IMR-90 (cell line): ENCODE measurements at regions not wholly inside any gene's neighbourhood (a gene's known extent, or its start where the extent isn't known, plus 50 kb on each side); places are given as distances from the start of the nearest gene placed in this dataset.

Experiments
- ATAC-seq: fragments of 200-7000 bp; cut with Tn5 transposase; 2 replicates; pipeline ENCODE4 v1.9.1; 2020; ENCODE audit warnings: low read depth, mild to moderate bottlenecking, moderate library complexity
- BruUV-seq: library from RNA; stranded (reverse); fragments of 400-500 nt; replicated peaks from 2 replicates; lab custom pipeline; 2021; lab: Mats Ljungman, UMichigan
- CTCF ChIA-PET: fragments of 300-600 bp; formaldehyde crosslinking; extraction: SDS; loops from one replicate; lab custom pipeline; 2021; ENCODE audit warnings: antibody characterized with exemption; lab: Yijun Ruan, JAX
- POLR2A ChIA-PET: fragments of 300-600 bp; sonication (Branson Sonifier 250); formaldehyde crosslinking; loops from one replicate; lab custom pipeline; 2022; ENCODE audit warnings: antibody characterized with exemption; ENCODE audit not compliant: unreplicated experiment; lab: Charles Lee
- DNase-seq: peaks from one replicate; pipeline ENCODE4 v3.0.0; 2013
- H2AFZ ChIP-seq: replicated peaks from 2 replicates; pipeline ENCODE3; 2013; ENCODE audit warnings: low read length, mild to moderate bottlenecking; ENCODE audit not compliant: poor library complexity
- H2AK5ac ChIP-seq: 2 replicates; pipeline ENCODE4 v1.6.1; 2013; ENCODE audit warnings: low read depth, low read length, inconsistent platforms
- H2AK9ac ChIP-seq: replicated peaks from 2 replicates; pipeline ENCODE3; 2013; ENCODE audit warnings: mild to moderate bottlenecking, low read depth, low read length, moderate library complexity; ENCODE audit not compliant: poor library complexity
- H2BK120ac ChIP-seq: 2 replicates; pipeline ENCODE4 v1.6.1; 2013; ENCODE audit warnings: low read depth, low read length, inconsistent platforms
- H2BK15ac ChIP-seq: 3 replicates; pipeline ENCODE4 v1.6.1; 2013; ENCODE audit warnings: low read depth, low read length, inconsistent platforms
- H2BK20ac ChIP-seq: 2 replicates; pipeline ENCODE4 v1.6.1; 2013; ENCODE audit warnings: low read depth, mild to moderate bottlenecking, inconsistent platforms, low read length, moderate library complexity
- H2BK5ac ChIP-seq: 2 replicates; pipeline ENCODE4 v1.6.1; 2013; ENCODE audit warnings: mild to moderate bottlenecking, low read depth, low read length, inconsistent platforms; ENCODE audit not compliant: poor library complexity, severe bottlenecking
- H3K14ac ChIP-seq: replicated peaks from 2 replicates; pipeline ENCODE4 v1.6.1; 2013; ENCODE audit warnings: low read depth, low read length, inconsistent platforms
- H3K18ac ChIP-seq: 2 replicates; pipeline ENCODE4 v1.6.1; 2013; ENCODE audit warnings: low read depth, low read length, control low read depth
- H3K23ac ChIP-seq: 2 replicates; pipeline ENCODE4 v1.6.1; 2013; ENCODE audit warnings: low read depth, low read length, inconsistent platforms
- H3K27ac ChIP-seq: 2 replicates; pipeline ENCODE4 v1.5.1; 2013; ENCODE audit warnings: mild to moderate bottlenecking, control low read depth, low read length; ENCODE audit not compliant: insufficient read depth
- H3K27me3 ChIP-seq: 2 replicates; pipeline ENCODE4 v1.6.1; 2013; ENCODE audit warnings: low read length; ENCODE audit not compliant: control insufficient read depth, insufficient read depth
- H3K36me3 ChIP-seq: 2 replicates; pipeline ENCODE4 v1.6.1; 2013; ENCODE audit warnings: low read length, mixed read lengths; ENCODE audit not compliant: control insufficient read depth, insufficient read depth
- H3K4ac ChIP-seq: 2 replicates; pipeline ENCODE4 v1.6.1; 2013; ENCODE audit warnings: low read depth, low read length, inconsistent platforms
- H3K4me1 ChIP-seq: 2 replicates; pipeline ENCODE4 v1.6.1; 2013; ENCODE audit warnings: low read length, mixed read lengths; ENCODE audit not compliant: control insufficient read depth, insufficient read depth
- H3K4me2 ChIP-seq: 2 replicates; pipeline ENCODE4 v1.6.1; 2013; ENCODE audit warnings: low read depth, mild to moderate bottlenecking, control low read depth, low read length, moderate library complexity
- H3K4me3 ChIP-seq: 2 replicates; pipeline ENCODE4 v1.5.1; 2013; ENCODE audit warnings: low read depth, mild to moderate bottlenecking, control low read depth, low read length, moderate library complexity; ENCODE audit not compliant: insufficient read depth
- H3K56ac ChIP-seq: 2 replicates; pipeline ENCODE4 v1.6.1; 2013; ENCODE audit warnings: low read length, inconsistent platforms; ENCODE audit not compliant: insufficient read depth; ENCODE audit errors: extremely low read depth
- H3K79me1 ChIP-seq, 2 experiments: 2 replicates each; pipeline ENCODE4 v1.6.1; 2013; ENCODE audit warnings: low read length in 2 of 2, inconsistent platforms in 1 of 2, low read depth in 1 of 2
- H3K9ac ChIP-seq: 2 replicates; pipeline ENCODE4 v1.6.1; 2013; ENCODE audit warnings: low read depth, low read length, control low read depth
- H3K9me1 ChIP-seq: 2 replicates; pipeline ENCODE4 v1.6.1; 2013; ENCODE audit warnings: low read length, inconsistent platforms; ENCODE audit not compliant: insufficient read depth
- H3K9me3 ChIP-seq: 2 replicates; pipeline ENCODE4 v1.6.1; 2013; ENCODE audit warnings: low read length; ENCODE audit not compliant: control insufficient read depth, insufficient read depth
- H4K20me1 ChIP-seq: 2 replicates; pipeline ENCODE4 v1.6.1; 2013; ENCODE audit warnings: low read length, inconsistent platforms; ENCODE audit not compliant: insufficient read depth
- H4K5ac ChIP-seq: 2 replicates; pipeline ENCODE4 v1.6.1; 2013; ENCODE audit warnings: mild to moderate bottlenecking, low read depth, low read length, control low read depth
- H4K8ac ChIP-seq, 2 experiments: 2 replicates each; pipeline ENCODE4 v1.6.1; 2013; ENCODE audit warnings: low read depth in 2 of 2, low read length in 2 of 2, control low read depth in 1 of 2, inconsistent platforms in 1 of 2
- H4K91ac ChIP-seq: 2 replicates; pipeline ENCODE4 v1.6.1; 2013; ENCODE audit warnings: low read depth, low read length, inconsistent platforms; ENCODE audit not compliant: insufficient read depth
- BHLHE40 ChIP-seq: fragments of 150-350 bp; IDR thresholded peaks from 2 replicates; pipeline ENCODE4 v1.6.1; 2016; ENCODE audit warnings: mild to moderate bottlenecking, low read depth, low read length
- CHD1 ChIP-seq: IDR thresholded peaks from 2 replicates; pipeline ENCODE4 v1.6.1; 2012; ENCODE audit warnings: low read depth, low read length, improper control_type of control experiment
- ELK1 ChIP-seq: fragments of 150-350 bp; IDR thresholded peaks from 2 replicates; pipeline ENCODE4 v1.6.1; 2016; ENCODE audit warnings: low read depth, mild to moderate bottlenecking, low read length, moderate library complexity, borderline replicate concordance
- FOS ChIP-seq: fragments of 150-350 bp; IDR thresholded peaks from 2 replicates; pipeline ENCODE4 v1.6.1; 2016; ENCODE audit warnings: low read depth, low read length
- MAFK ChIP-seq: IDR thresholded peaks from 2 replicates; pipeline ENCODE4 v1.6.1; 2012; ENCODE audit warnings: low read depth, low read length, improper control_type of control experiment
- MAZ ChIP-seq: IDR thresholded peaks from 2 replicates; pipeline ENCODE4 v1.6.1; 2012; ENCODE audit warnings: low read depth, mild to moderate bottlenecking, low read length, improper control_type of control experiment, moderate library complexity, borderline replicate concordance
- MXI1 ChIP-seq: IDR thresholded peaks from 2 replicates; pipeline ENCODE4 v1.6.1; 2012; ENCODE audit warnings: low read depth, mild to moderate bottlenecking, low read length, moderate library complexity, borderline replicate concordance
- NFE2L2 ChIP-seq: fragments of 150-350 bp; IDR thresholded peaks from 2 replicates; pipeline ENCODE4 v1.6.1; 2016; ENCODE audit warnings: low read depth, mild to moderate bottlenecking, low read length
- POLR2A ChIP-seq: IDR thresholded peaks from 2 replicates; pipeline ENCODE4 v1.6.1; 2012; ENCODE audit warnings: mild to moderate bottlenecking, low read depth, low read length
- RCOR1 ChIP-seq: IDR thresholded peaks from 2 replicates; pipeline ENCODE4 v1.6.1; 2012; ENCODE audit warnings: mild to moderate bottlenecking, low read length, improper control_type of control experiment; ENCODE audit not compliant: insufficient replicate concordance
- SMC3 ChIP-seq: fragments of 150-350 bp; IDR thresholded peaks from 2 replicates; pipeline ENCODE4 v1.6.1; 2016; ENCODE audit warnings: low read depth, mild to moderate bottlenecking, antibody characterized with exemption, low read length, moderate library complexity
- WGBS, 2 experiments: methylation state at CpG; one replicate each; pipeline versions ENCODE4 v1.1.5 to v1.1.7; 2013; ENCODE audit warnings: missing lambda C conversion rate in 2 of 2; ENCODE audit not compliant: insufficient read length in 1 of 2; ENCODE audit errors: extremely low coverage in 2 of 2; 5-methylcytosine and 5-hydroxymethylcytosine counted together
- dilution Hi-C: fragments of 300-500 bp; cut with HindIII; formaldehyde crosslinking; loops from one replicate; pipeline ENCODE4 v1.14.3; 2018; ENCODE audit warnings: low sequenced_read_pairs; ENCODE audit not compliant: unreplicated experiment
- in situ Hi-C: fragments of 300-500 bp; cut with MboI; formaldehyde crosslinking; loops from 3 replicates; pipeline ENCODE4 v1.14.3; 2019; ENCODE audit warnings: low sequenced_read_pairs, inconsistent platforms, mixed read lengths
- intact Hi-C: fragments of 100-400 bp; cut with micrococcal nuclease; formaldehyde crosslinking; loops from 2 replicates; pipeline ENCODE4 v1.10.0; 2022
- TF ChIP-seq, protein P1 (sequence below): conservative IDR thresholded peaks from 2 replicates; pipeline ENCODE4 v1.5.1; 2012; ENCODE audit warnings: mild to moderate bottlenecking, low read depth, low read length, improper control_type of control experiment
- TF ChIP-seq, protein P2 (sequence below): fragments of 150-350 bp; IDR thresholded peaks from 2 replicates; pipeline ENCODE4 v1.6.1; 2017; ENCODE audit warnings: mild to moderate bottlenecking, antibody characterized with exemption, low read length, low read depth

DNA sequence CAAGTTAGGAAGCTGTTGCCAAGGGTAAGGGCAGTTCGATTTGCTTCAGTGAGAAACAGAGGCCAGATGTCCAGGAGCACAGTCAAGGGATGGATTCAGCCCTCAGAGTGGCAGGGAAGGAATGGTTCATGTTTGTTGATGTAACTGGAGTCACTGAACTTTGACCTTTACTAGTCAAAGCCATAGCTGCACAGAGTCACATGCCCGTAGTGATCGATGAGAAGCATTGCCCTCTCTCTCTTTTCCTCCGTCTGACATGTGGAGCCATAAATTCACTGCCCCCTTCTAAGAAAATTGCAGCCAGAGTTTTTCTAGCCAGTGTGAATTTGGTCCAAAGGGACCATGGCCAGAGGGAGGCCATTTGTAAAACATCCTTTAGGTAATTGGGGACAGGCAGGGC lies 124.1 kb upstream of the MTNR1B start:
- no peak overlapping the region for H3K27ac ChIP-seq
- no TSS peak for BruUV-seq
- no peaks in the 10 kb centered on the region for H3K4me1 ChIP-seq
- H2AK5ac ChIP-seq, result no peak overlapping the region
- no peak overlapping the region for H2BK5ac ChIP-seq
- DNase-seq (no peak), ATAC-seq (no peak)
- no peak overlapping the region for H3K18ac ChIP-seq
- no peak overlapping the region for H3K23ac ChIP-seq
- 57% methylated on average over 2 of the region's 4 CpGs; no CpG with 5 or more reads in 1 of the 2 experiments for WGBS, 2 experiments
- H4K91ac ChIP-seq, result no peak overlapping the region
- H3K27me3 ChIP-seq, result no peaks in the 10 kb centered on the region
- TF ChIP-seq POLR2A (no peak), MXI1 (no peak), CHD1 (no peak), FOS (no peak), NFE2L2 (no peak), ELK1 (no peak), MAZ (no peak), SMC3 (no peak), MAFK (no peak), BHLHE40 (no peak), RCOR1 (no peak)
- TF ChIP-seq, protein P1, sequence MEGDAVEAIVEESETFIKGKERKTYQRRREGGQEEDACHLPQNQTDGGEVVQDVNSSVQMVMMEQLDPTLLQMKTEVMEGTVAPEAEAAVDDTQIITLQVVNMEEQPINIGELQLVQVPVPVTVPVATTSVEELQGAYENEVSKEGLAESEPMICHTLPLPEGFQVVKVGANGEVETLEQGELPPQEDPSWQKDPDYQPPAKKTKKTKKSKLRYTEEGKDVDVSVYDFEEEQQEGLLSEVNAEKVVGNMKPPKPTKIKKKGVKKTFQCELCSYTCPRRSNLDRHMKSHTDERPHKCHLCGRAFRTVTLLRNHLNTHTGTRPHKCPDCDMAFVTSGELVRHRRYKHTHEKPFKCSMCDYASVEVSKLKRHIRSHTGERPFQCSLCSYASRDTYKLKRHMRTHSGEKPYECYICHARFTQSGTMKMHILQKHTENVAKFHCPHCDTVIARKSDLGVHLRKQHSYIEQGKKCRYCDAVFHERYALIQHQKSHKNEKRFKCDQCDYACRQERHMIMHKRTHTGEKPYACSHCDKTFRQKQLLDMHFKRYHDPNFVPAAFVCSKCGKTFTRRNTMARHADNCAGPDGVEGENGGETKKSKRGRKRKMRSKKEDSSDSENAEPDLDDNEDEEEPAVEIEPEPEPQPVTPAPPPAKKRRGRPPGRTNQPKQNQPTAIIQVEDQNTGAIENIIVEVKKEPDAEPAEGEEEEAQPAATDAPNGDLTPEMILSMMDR, result no peak
- TF ChIP-seq, protein P2, sequence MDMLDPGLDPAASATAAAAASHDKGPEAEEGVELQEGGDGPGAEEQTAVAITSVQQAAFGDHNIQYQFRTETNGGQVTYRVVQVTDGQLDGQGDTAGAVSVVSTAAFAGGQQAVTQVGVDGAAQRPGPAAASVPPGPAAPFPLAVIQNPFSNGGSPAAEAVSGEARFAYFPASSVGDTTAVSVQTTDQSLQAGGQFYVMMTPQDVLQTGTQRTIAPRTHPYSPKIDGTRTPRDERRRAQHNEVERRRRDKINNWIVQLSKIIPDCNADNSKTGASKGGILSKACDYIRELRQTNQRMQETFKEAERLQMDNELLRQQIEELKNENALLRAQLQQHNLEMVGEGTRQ, result no peak
- H3K9ac ChIP-seq, result no peak overlapping the region
- ChIA-PET POLR2A (no interaction called here), CTCF (no interaction called here)
- H4K5ac ChIP-seq, result no peak overlapping the region
- no peak overlapping the region for H3K4me3 ChIP-seq
- H2BK15ac ChIP-seq, result no peak overlapping the region
- H3K36me3 ChIP-seq, result no peaks in the 10 kb centered on the region
- no peak overlapping the region for H3K56ac ChIP-seq
- H2BK120ac ChIP-seq, result no peak overlapping the region
- H2AK9ac ChIP-seq, result no peak overlapping the region
- H2AFZ ChIP-seq, result no peak overlapping the region
- H3K79me1 ChIP-seq, result no peaks in the 10 kb centered on the region
- no peak overlapping the region for H3K4me2 ChIP-seq
- no peak overlapping the region for H3K14ac ChIP-seq
- intact Hi-C loops, result no loop called here
- no peaks in the 10 kb centered on the region for H3K9me3 ChIP-seq
- no peaks in the 10 kb centered on the region for H3K9me1 ChIP-seq
- dilution Hi-C loops, result no loop called here
- H4K8ac ChIP-seq, result no peak overlapping the region
- no peak overlapping the region for H3K4ac ChIP-seq
- H4K20me1 ChIP-seq, result no peaks in the 10 kb centered on the region
- no peak overlapping the region for H2BK20ac ChIP-seq
- in situ Hi-C loops, result no loop called here
